ENCODE measurements at regions not wholly inside any gene's neighbourhood (a gene's known extent, or its start where the extent isn't known, plus 50 kb on each side); places are given as distances from the start of the nearest gene placed in this dataset.
A peak's percentile ranks its signal among the peaks of the same experiment; 100 is the strongest.

- DNase-seq (ENCODE audit: low read depth, low spot score): no peak
- no peaks in the 10 kb centered on the region for H3K4me1 ChIP-seq (ENCODE audit: insufficient read depth, insufficient read length)
- no peaks in the 10 kb centered on the region for H3K36me3 ChIP-seq (ENCODE audit: insufficient read depth, insufficient read length, low read length)
- no peak overlapping the region for H3K4me3 ChIP-seq (ENCODE audit: insufficient read length, low read depth)
- no peak overlapping the region for H3K9ac ChIP-seq (ENCODE audit: insufficient read length, low read depth)
- TF ChIP-seq ZNF274 (IDR thresholded peaks at IDR 0.05; ENCODE audit: low read depth, low read length) (no peak), YY1 (IDR thresholded peaks at IDR 0.05; ENCODE audit: insufficient read depth, insufficient read length) (no peak), SUZ12 (IDR thresholded peaks at IDR 0.05; ENCODE audit: extremely low read depth, insufficient read depth, insufficient read length) (no peak)
- H3K9me3 ChIP-seq (ENCODE audit: insufficient read depth, low read length): no peaks in the 10 kb centered on the region
- no peaks in the 10 kb centered on the region for H3K27me3 ChIP-seq (ENCODE audit: insufficient read depth, insufficient read length)
These were observed 68.0 kb upstream of the OSBPL8 start for GRCh38 chr12:76627346-76628135.

- Histone ChIP-seq H3K27me3 (ENCODE audit: insufficient read depth, insufficient read length) (no peaks in the 10 kb centered on the region), H3K9ac (ENCODE audit: insufficient read length, low read depth) (no peak overlapping the region)
These were observed 69.2 kb upstream of the OSBPL8 start for GRCh38 chr12:76628745-76629144.

GRCh38 chr12:76631741-76632140 is 72.2 kb upstream of the OSBPL8 start:
- Histone ChIP-seq H3K36me3 (ENCODE audit: insufficient read depth, insufficient read length, low read length) (no peaks in the 10 kb centered on the region), H3K4me1 (ENCODE audit: insufficient read depth, insufficient read length) (no peaks in the 10 kb centered on the region), H3K9ac (ENCODE audit: insufficient read length, low read depth) (no peak overlapping the region), H3K4me3 (ENCODE audit: insufficient read length, low read depth) (no peak overlapping the region), H3K9me3 (ENCODE audit: insufficient read depth, low read length) (no peaks in the 10 kb centered on the region), H3K27me3 (ENCODE audit: insufficient read depth, insufficient read length) (no peaks in the 10 kb centered on the region)
- TF ChIP-seq YY1 (IDR thresholded peaks at IDR 0.05; ENCODE audit: insufficient read depth, insufficient read length) (no peak), ZNF274 (IDR thresholded peaks at IDR 0.05; ENCODE audit: low read depth, low read length) (no peak), SUZ12 (IDR thresholded peaks at IDR 0.05; ENCODE audit: extremely low read depth, insufficient read depth, insufficient read length) (no peak)
- DNase-seq (ENCODE audit: low read depth, low spot score): no peak

More at GRCh38 chr12:76628745-76629144, 69.2 kb upstream of the OSBPL8 start:
- Histone ChIP-seq H3K4me1 (ENCODE audit: insufficient read depth, insufficient read length) (no peaks in the 10 kb centered on the region), H3K36me3 (ENCODE audit: insufficient read depth, insufficient read length, low read length) (no peaks in the 10 kb centered on the region), H3K4me3 (ENCODE audit: insufficient read length, low read depth) (no peak overlapping the region), H3K9me3 (ENCODE audit: insufficient read depth, low read length) (no peaks in the 10 kb centered on the region)
- TF ChIP-seq ZNF274 (IDR thresholded peaks at IDR 0.05; ENCODE audit: low read depth, low read length) (no peak), SUZ12 (IDR thresholded peaks at IDR 0.05; ENCODE audit: extremely low read depth, insufficient read depth, insufficient read length) (no peak), YY1 (IDR thresholded peaks at IDR 0.05; ENCODE audit: insufficient read depth, insufficient read length) (no peak)
- no peak for DNase-seq (ENCODE audit: low read depth, low spot score)

- Histone ChIP-seq H3K36me3 (ENCODE audit: insufficient read depth, insufficient read length, low read length) (no peaks in the 10 kb centered on the region), H3K9me3 (ENCODE audit: insufficient read depth, low read length) (no peaks in the 10 kb centered on the region), H3K27me3 (ENCODE audit: insufficient read depth, insufficient read length) (no peaks in the 10 kb centered on the region), H3K4me1 (ENCODE audit: insufficient read depth, insufficient read length) (no peaks in the 10 kb centered on the region), H3K9ac (ENCODE audit: insufficient read length, low read depth) (no peak overlapping the region), H3K4me3 (ENCODE audit: insufficient read length, low read depth) (no peak overlapping the region)
- no peak for DNase-seq (ENCODE audit: low read depth, low spot score)
- TF ChIP-seq ZNF274 (IDR thresholded peaks at IDR 0.05; ENCODE audit: low read depth, low read length) (no peak), SUZ12 (IDR thresholded peaks at IDR 0.05; ENCODE audit: extremely low read depth, insufficient read depth, insufficient read length) (no peak), YY1 (IDR thresholded peaks at IDR 0.05; ENCODE audit: insufficient read depth, insufficient read length) (no peak)
These were observed 73.8 kb upstream of the OSBPL8 start for GRCh38 chr12:76633415-76633814.

- Histone ChIP-seq H3K9me3 (ENCODE audit: insufficient read depth, low read length) (no peaks in the 10 kb centered on the region), H3K4me3 (ENCODE audit: insufficient read length, low read depth) (no peak overlapping the region), H3K9ac (ENCODE audit: insufficient read length, low read depth) (no peak overlapping the region), H3K4me1 (ENCODE audit: insufficient read depth, insufficient read length) (no peaks in the 10 kb centered on the region), H3K36me3 (ENCODE audit: insufficient read depth, insufficient read length, low read length) (no peaks in the 10 kb centered on the region), H3K27me3 (ENCODE audit: insufficient read depth, insufficient read length) (no peaks in the 10 kb centered on the region)
- TF ChIP-seq SUZ12 (IDR thresholded peaks at IDR 0.05; ENCODE audit: extremely low read depth, insufficient read depth, insufficient read length) (no peak), YY1 (IDR thresholded peaks at IDR 0.05; ENCODE audit: insufficient read depth, insufficient read length) (no peak), ZNF274 (IDR thresholded peaks at IDR 0.05; ENCODE audit: low read depth, low read length) (no peak)
- peak; percentile 38 for DNase-seq (ENCODE audit: low read depth, low spot score)
These were observed 74.6 kb upstream of the OSBPL8 start for GRCh38 chr12:76634133-76634532.

GRCh38 chr12:76636121-76636692 is 76.6 kb upstream of the OSBPL8 start:
- Histone ChIP-seq H3K9me3 (ENCODE audit: insufficient read depth, low read length) (no peaks in the 10 kb centered on the region), H3K27me3 (ENCODE audit: insufficient read depth, insufficient read length) (no peaks in the 10 kb centered on the region), H3K36me3 (ENCODE audit: insufficient read depth, insufficient read length, low read length) (no peaks in the 10 kb centered on the region), H3K4me3 (ENCODE audit: insufficient read length, low read depth) (no peak overlapping the region), H3K4me1 (ENCODE audit: insufficient read depth, insufficient read length) (no peaks in the 10 kb centered on the region), H3K9ac (ENCODE audit: insufficient read length, low read depth) (no peak overlapping the region)
- DNase-seq (ENCODE audit: low read depth, low spot score): no peak
- TF ChIP-seq ZNF274 (IDR thresholded peaks at IDR 0.05; ENCODE audit: low read depth, low read length) (no peak), SUZ12 (IDR thresholded peaks at IDR 0.05; ENCODE audit: extremely low read depth, insufficient read depth, insufficient read length) (no peak), YY1 (IDR thresholded peaks at IDR 0.05; ENCODE audit: insufficient read depth, insufficient read length) (no peak)

GRCh38 chr12:76637807-76638206 is 78.2 kb upstream of the OSBPL8 start:
- H3K36me3 ChIP-seq (ENCODE audit: insufficient read depth, insufficient read length, low read length): no peaks in the 10 kb centered on the region
- no peak overlapping the region for H3K9ac ChIP-seq (ENCODE audit: insufficient read length, low read depth)
- no peak for DNase-seq (ENCODE audit: low read depth, low spot score)
- no peak overlapping the region for H3K4me3 ChIP-seq (ENCODE audit: insufficient read length, low read depth)
- H3K9me3 ChIP-seq (ENCODE audit: insufficient read depth, low read length): no peaks in the 10 kb centered on the region
- TF ChIP-seq SUZ12 (IDR thresholded peaks at IDR 0.05; ENCODE audit: extremely low read depth, insufficient read depth, insufficient read length) (no peak), ZNF274 (IDR thresholded peaks at IDR 0.05; ENCODE audit: low read depth, low read length) (no peak), YY1 (IDR thresholded peaks at IDR 0.05; ENCODE audit: insufficient read depth, insufficient read length) (no peak)
- H3K4me1 ChIP-seq (ENCODE audit: insufficient read depth, insufficient read length): no peaks in the 10 kb centered on the region
- H3K27me3 ChIP-seq (ENCODE audit: insufficient read depth, insufficient read length): no peaks in the 10 kb centered on the region
